SK-N-SH treated with all-trans-retinoic acid at 6 μM for 48 hours (cell line): ENCODE measurements at regions not wholly inside any gene's neighbourhood (a gene's known extent, or its start where the extent isn't known, plus 50 kb on each side); places are given as distances from the start of the nearest gene placed in this dataset.

ENCODE experiments used
- ATAC-seq: fragments of 200-7000 bp; cut with Tn5 transposase; 3 replicates; pipeline ENCODE4 v1.9.1; 2020; ENCODE audit warnings: mild to moderate bottlenecking, moderate library complexity
- BACH2 ChIP-seq: fragments of 250-450 bp; sonication (Bioruptor Pico); IDR thresholded peaks from 2 replicates; pipeline ENCODE4 v1.9.0; 2021; ENCODE audit warnings: mild to moderate bottlenecking, borderline replicate concordance
- CSDC2 ChIP-seq: fragments of 250-450 bp; sonication (Bioruptor Pico); IDR thresholded peaks from 2 replicates; pipeline ENCODE4 v1.5.0; 2020; ENCODE audit warnings: mild to moderate bottlenecking, moderate library complexity
- ESRRG ChIP-seq: fragments of 250-450 bp; sonication (Bioruptor Pico); IDR thresholded peaks from 2 replicates; pipeline ENCODE4 v1.6.1; 2021; ENCODE audit warnings: mild to moderate bottlenecking
- GLIS3 ChIP-seq: fragments of 250-450 bp; sonication (Bioruptor Pico); IDR thresholded peaks from 2 replicates; pipeline ENCODE4 v1.5.0; 2020; ENCODE audit warnings: mild to moderate bottlenecking, moderate library complexity
- ISL1 ChIP-seq: fragments of 250-450 bp; sonication (Bioruptor Pico); IDR thresholded peaks from 2 replicates; pipeline ENCODE4 v2.1.2; 2022; ENCODE audit warnings: mild to moderate bottlenecking, moderate library complexity
- PATZ1 ChIP-seq: fragments of 250-450 bp; sonication (Bioruptor Pico); IDR thresholded peaks from 2 replicates; pipeline ENCODE4 v1.8.0; 2020; ENCODE audit warnings: mild to moderate bottlenecking, moderate library complexity, borderline replicate concordance
- PPARA ChIP-seq: fragments of 250-450 bp; sonication (Bioruptor Pico); IDR thresholded peaks from 2 replicates; pipeline ENCODE4 v1.5.0; 2020; ENCODE audit warnings: mild to moderate bottlenecking, borderline replicate concordance
- RARB ChIP-seq: fragments of 250-450 bp; sonication (Bioruptor Pico); IDR thresholded peaks from 2 replicates; pipeline ENCODE4 v1.8.0; 2021; ENCODE audit warnings: mild to moderate bottlenecking, moderate library complexity
- SNAI2 ChIP-seq: fragments of 250-450 bp; sonication (Bioruptor Pico); IDR thresholded peaks from 2 replicates; pipeline ENCODE4 v1.5.0; 2020; ENCODE audit warnings: mild to moderate bottlenecking, moderate library complexity
- TCF4 ChIP-seq: fragments of 250-450 bp; sonication (Bioruptor Pico); IDR thresholded peaks from 2 replicates; pipeline ENCODE4 v1.8.0; 2021; ENCODE audit warnings: mild to moderate bottlenecking, moderate library complexity, borderline replicate concordance
- TOX ChIP-seq: fragments of 250-450 bp; sonication (Bioruptor Pico); IDR thresholded peaks from 2 replicates; pipeline ENCODE4 v1.8.0; 2021; ENCODE audit warnings: mild to moderate bottlenecking, moderate library complexity, borderline replicate concordance
- ZC3H10 ChIP-seq: fragments of 250-450 bp; sonication (Bioruptor Pico); IDR thresholded peaks from 2 replicates; pipeline ENCODE4 v1.5.1; 2021; ENCODE audit warnings: mild to moderate bottlenecking, moderate library complexity
- ZFP3 ChIP-seq: fragments of 250-450 bp; sonication (Bioruptor Pico); IDR thresholded peaks from 2 replicates; pipeline ENCODE4 v1.5.0; 2020; ENCODE audit warnings: mild to moderate bottlenecking, moderate library complexity
- ZFP30 ChIP-seq: fragments of 450-650 bp; formaldehyde crosslinking; IDR thresholded peaks from 2 replicates; pipeline ENCODE4 v1.5.0; 2022; ENCODE audit warnings: mild to moderate bottlenecking, moderate library complexity
- ZNF70 ChIP-seq: fragments of 450-650 bp; formaldehyde crosslinking; IDR thresholded peaks from 2 replicates; pipeline ENCODE4 v1.5.0; 2020; ENCODE audit warnings: mild to moderate bottlenecking, moderate library complexity
- ZNF8 ChIP-seq: fragments of 450-650 bp; formaldehyde crosslinking; IDR thresholded peaks from 2 replicates; pipeline ENCODE4 v1.5.0; 2020; ENCODE audit warnings: mild to moderate bottlenecking, moderate library complexity
- TF ChIP-seq, protein P1 (sequence below): fragments of 250-450 bp; sonication (Bioruptor Pico); IDR thresholded peaks from 2 replicates; pipeline ENCODE4 v1.8.0; 2021; ENCODE audit warnings: low read depth, mild to moderate bottlenecking, moderate library complexity, borderline replicate concordance
- TF ChIP-seq, protein P2 (sequence below): fragments of 250-450 bp; sonication (Bioruptor Pico); IDR thresholded peaks from 2 replicates; pipeline ENCODE4 v1.5.1; 2021; ENCODE audit warnings: mild to moderate bottlenecking, moderate library complexity
- TF ChIP-seq, protein P3 (sequence below): fragments of 250-450 bp; sonication (Bioruptor Pico); IDR thresholded peaks from 2 replicates; pipeline ENCODE4 v1.5.0; 2020; ENCODE audit warnings: mild to moderate bottlenecking, moderate library complexity
- TF ChIP-seq, protein P4 (sequence below): fragments of 250-450 bp; sonication (Bioruptor Pico); IDR thresholded peaks from 2 replicates; pipeline ENCODE4 v1.5.1; 2020; ENCODE audit warnings: low read depth, mild to moderate bottlenecking, moderate library complexity

GRCh38 chr9:80791836-80792235, 897.5 kb downstream of the TLE1 start (continued):
- TF ChIP-seq, protein P1, sequence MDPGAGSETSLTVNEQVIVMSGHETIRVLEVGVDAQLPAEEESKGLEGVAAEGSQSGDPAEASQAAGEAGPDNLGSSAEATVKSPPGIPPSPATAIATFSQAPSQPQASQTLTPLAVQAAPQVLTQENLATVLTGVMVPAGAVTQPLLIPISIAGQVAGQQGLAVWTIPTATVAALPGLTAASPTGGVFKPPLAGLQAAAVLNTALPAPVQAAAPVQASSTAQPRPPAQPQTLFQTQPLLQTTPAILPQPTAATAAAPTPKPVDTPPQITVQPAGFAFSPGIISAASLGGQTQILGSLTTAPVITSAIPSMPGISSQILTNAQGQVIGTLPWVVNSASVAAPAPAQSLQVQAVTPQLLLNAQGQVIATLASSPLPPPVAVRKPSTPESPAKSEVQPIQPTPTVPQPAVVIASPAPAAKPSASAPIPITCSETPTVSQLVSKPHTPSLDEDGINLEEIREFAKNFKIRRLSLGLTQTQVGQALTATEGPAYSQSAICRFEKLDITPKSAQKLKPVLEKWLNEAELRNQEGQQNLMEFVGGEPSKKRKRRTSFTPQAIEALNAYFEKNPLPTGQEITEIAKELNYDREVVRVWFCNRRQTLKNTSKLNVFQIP (CRISPR knock-in tag): no peak
- TF ChIP-seq ZFP3 (CRISPR knock-in tag) (no peak), ISL1 (CRISPR knock-in tag) (no peak), ZNF8 (no peak), TOX (CRISPR knock-in tag) (no peak), TCF4 (CRISPR knock-in tag) (no peak), GLIS3 (CRISPR knock-in tag) (no peak), CSDC2 (no peak)

DNA sequence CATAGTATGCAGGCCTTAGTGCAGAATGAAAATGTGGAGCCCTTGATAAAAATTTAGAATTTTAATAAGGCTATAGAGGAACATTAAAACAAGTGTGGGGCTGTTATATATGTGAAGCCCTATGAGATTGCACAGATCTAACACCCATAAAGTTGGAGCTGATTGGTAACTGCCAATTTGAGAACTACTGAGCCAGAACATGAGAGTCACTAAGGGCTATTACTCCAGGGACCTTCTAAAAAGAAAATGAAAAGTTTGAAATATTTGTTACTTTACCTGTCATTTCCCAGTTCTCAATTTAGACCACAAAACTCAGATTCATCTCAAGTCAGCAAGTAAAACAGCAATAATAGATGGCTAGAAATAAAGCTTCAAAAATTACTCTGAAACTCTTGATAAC, 898.6 kb downstream of the TLE1 start:
- TF ChIP-seq ZNF70 (no peak), TOX (CRISPR knock-in tag) (no peak), ISL1 (CRISPR knock-in tag) (no peak), RARB (CRISPR knock-in tag) (no peak), PPARA (CRISPR knock-in tag) (no peak), SNAI2 (CRISPR knock-in tag) (no peak)
- TF ChIP-seq, protein P2, sequence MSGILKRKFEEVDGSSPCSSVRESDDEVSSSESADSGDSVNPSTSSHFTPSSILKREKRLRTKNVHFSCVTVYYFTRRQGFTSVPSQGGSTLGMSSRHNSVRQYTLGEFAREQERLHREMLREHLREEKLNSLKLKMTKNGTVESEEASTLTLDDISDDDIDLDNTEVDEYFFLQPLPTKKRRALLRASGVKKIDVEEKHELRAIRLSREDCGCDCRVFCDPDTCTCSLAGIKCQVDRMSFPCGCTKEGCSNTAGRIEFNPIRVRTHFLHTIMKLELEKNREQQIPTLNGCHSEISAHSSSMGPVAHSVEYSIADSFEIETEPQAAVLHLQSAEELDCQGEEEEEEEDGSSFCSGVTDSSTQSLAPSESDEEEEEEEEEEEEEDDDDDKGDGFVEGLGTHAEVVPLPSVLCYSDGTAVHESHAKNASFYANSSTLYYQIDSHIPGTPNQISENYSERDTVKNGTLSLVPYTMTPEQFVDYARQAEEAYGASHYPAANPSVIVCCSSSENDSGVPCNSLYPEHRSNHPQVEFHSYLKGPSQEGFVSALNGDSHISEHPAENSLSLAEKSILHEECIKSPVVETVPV (CRISPR knock-in tag): no peak
- ATAC-seq: no peak

- TF ChIP-seq, protein P1 (CRISPR knock-in tag): no peak
- no peak for ATAC-seq
Measured at GRCh38 chr9:80789831-80790230, 899.5 kb downstream of the TLE1 start.

DNA sequence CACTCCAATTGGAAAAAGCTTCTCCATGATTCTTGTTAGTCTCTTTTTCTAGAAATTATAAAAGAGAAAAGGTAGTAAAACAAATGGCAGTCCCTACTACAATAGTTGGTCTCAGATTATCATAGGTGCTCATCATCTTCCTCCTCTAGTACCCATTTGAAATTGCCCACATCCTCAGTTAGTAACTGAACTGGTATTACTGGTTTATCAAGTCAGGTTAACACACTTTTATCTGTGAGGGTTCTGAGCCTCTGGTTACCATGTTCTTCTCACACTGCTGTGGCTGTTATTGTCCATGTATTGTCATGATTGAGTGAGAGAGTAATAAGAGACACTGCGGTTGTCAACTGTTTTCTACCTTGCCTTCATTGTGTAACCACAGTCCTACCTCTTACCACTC, 901.7 kb downstream of the TLE1 start:
- TF ChIP-seq GLIS3 (CRISPR knock-in tag): no peak
- no peak for TF ChIP-seq ZC3H10 (CRISPR knock-in tag)
- TF ChIP-seq ISL1 (CRISPR knock-in tag): no peak
- TF ChIP-seq, protein P3, sequence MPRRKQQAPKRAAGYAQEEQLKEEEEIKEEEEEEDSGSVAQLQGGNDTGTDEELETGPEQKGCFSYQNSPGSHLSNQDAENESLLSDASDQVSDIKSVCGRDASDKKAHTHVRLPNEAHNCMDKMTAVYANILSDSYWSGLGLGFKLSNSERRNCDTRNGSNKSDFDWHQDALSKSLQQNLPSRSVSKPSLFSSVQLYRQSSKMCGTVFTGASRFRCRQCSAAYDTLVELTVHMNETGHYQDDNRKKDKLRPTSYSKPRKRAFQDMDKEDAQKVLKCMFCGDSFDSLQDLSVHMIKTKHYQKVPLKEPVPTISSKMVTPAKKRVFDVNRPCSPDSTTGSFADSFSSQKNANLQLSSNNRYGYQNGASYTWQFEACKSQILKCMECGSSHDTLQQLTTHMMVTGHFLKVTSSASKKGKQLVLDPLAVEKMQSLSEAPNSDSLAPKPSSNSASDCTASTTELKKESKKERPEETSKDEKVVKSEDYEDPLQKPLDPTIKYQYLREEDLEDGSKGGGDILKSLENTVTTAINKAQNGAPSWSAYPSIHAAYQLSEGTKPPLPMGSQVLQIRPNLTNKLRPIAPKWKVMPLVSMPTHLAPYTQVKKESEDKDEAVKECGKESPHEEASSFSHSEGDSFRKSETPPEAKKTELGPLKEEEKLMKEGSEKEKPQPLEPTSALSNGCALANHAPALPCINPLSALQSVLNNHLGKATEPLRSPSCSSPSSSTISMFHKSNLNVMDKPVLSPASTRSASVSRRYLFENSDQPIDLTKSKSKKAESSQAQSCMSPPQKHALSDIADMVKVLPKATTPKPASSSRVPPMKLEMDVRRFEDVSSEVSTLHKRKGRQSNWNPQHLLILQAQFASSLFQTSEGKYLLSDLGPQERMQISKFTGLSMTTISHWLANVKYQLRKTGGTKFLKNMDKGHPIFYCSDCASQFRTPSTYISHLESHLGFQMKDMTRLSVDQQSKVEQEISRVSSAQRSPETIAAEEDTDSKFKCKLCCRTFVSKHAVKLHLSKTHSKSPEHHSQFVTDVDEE (CRISPR knock-in tag): no peak
- TF ChIP-seq ZNF70: no peak
- TF ChIP-seq PATZ1 (CRISPR knock-in tag): no peak
- no peak for TF ChIP-seq ZNF8
- TF ChIP-seq RARB (CRISPR knock-in tag): no peak
- TF ChIP-seq, protein P1 (CRISPR knock-in tag): no peak
- TF ChIP-seq ESRRG (CRISPR knock-in tag): no peak
- TF ChIP-seq, protein P2 (CRISPR knock-in tag): no peak
- TF ChIP-seq, protein P4, sequence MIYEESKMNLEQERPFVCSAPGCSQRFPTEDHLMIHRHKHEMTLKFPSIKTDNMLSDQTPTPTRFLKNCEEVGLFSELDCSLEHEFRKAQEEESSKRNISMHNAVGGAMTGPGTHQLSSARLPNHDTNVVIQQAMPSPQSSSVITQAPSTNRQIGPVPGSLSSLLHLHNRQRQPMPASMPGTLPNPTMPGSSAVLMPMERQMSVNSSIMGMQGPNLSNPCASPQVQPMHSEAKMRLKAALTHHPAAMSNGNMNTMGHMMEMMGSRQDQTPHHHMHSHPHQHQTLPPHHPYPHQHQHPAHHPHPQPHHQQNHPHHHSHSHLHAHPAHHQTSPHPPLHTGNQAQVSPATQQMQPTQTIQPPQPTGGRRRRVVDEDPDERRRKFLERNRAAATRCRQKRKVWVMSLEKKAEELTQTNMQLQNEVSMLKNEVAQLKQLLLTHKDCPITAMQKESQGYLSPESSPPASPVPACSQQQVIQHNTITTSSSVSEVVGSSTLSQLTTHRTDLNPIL (CRISPR knock-in tag): no peak
- no peak for TF ChIP-seq TCF4 (CRISPR knock-in tag)
- TF ChIP-seq BACH2: no peak
- TF ChIP-seq PPARA (CRISPR knock-in tag): no peak
- TF ChIP-seq ZFP30 (CRISPR knock-in tag): no peak
- ATAC-seq: no peak
